Testis (tissue), 2 donors: ENCODE measurements at regions not wholly inside any gene's neighbourhood (a gene's known extent, or its start where the extent isn't known, plus 50 kb on each side); places are given as distances from the start of the nearest gene placed in this dataset.

Source experiments
- DNase-seq: peaks from one replicate; pipeline ENCODE4 v3.0.0-alpha.2; 2019
- H3K27ac ChIP-seq, 2 donors: fragments of 200-600 bp; sonication (generic); one replicate each; pipeline ENCODE4 v1.5.1; 2019
- H3K27me3 ChIP-seq: fragments of 200-600 bp; sonication (generic); one replicate; pipeline ENCODE4 v1.5.1; 2019
- H3K36me3 ChIP-seq: fragments of 200-600 bp; sonication (generic); one replicate; pipeline ENCODE4 v1.5.1; 2017; ENCODE audit warnings: low read depth; ENCODE audit errors: missing control alignments
- H3K4me1 ChIP-seq: fragments of 200-600 bp; sonication (generic); one replicate; pipeline ENCODE4 v1.5.1; 2019
- H3K4me3 ChIP-seq, 2 donors: fragments of 200-600 bp; sonication (generic); one replicate each; pipeline ENCODE4 v1.5.1; 2017 to 2019
- H3K9me3 ChIP-seq: fragments of 200-600 bp; sonication (generic); one replicate; pipeline ENCODE4 v1.5.1; 2017
- CTCF ChIP-seq, 3 experiments: fragments of 450-650 bp in 2 of 3; fragments of 200-600 bp in 1 of 3; sonication (generic) in 1 of 3; IDR thresholded peaks; one replicate each; pipeline ENCODE4 v1.5.1; 2016 to 2019; ENCODE audit warnings: antibody characterized with exemption in 3 of 3, mild to moderate bottlenecking in 2 of 3, moderate library complexity in 1 of 3
- POLR2A ChIP-seq: fragments of 450-650 bp; IDR thresholded peaks from one replicate; pipeline ENCODE4 v1.6.1; 2017; ENCODE audit warnings: antibody characterized with exemption, mild to moderate bottlenecking, moderate library complexity
- WGBS, 2 donors: methylation state at CpG; one replicate each; pipeline ENCODE4 v1.1.5; 2018; 5-methylcytosine and 5-hydroxymethylcytosine counted together
- intact Hi-C: fragments of 100-400 bp; cut with DNase I; formaldehyde crosslinking; loops from one replicate; pipeline ENCODE4 v1.15.1; 2023; ENCODE audit warnings: low total_unique reads

- no peak for DNase-seq
- Histone ChIP-seq H3K27me3 (no peaks in the 10 kb centered on the region), H3K36me3 (no peaks in the 10 kb centered on the region), H3K9me3 (no peaks in the 10 kb centered on the region), H3K4me3 (no peak overlapping the region), H3K4me1 (no peaks in the 10 kb centered on the region), H3K27ac (no peak overlapping the region)
- intact Hi-C loops = no loop called here
- TF ChIP-seq CTCF (IDR thresholded peaks at IDR 0.05) (no peak), POLR2A (no peak)
- 67% methylated on average over 1 of the region's 1 CpG for WGBS, 2 donors
These were observed 399.0 kb downstream of the HGF start for GRCh38 chr7:81370822-81371221.

GRCh38 chr7:81367326-81367931, 402.4 kb downstream of the HGF start:
- intact Hi-C loops = no loop called here
- no peak overlapping the region for H3K4me3 ChIP-seq
- no peak for TF ChIP-seq POLR2A
- TF ChIP-seq CTCF (IDR thresholded peaks at IDR 0.05) = no peak
- no peaks in the 10 kb centered on the region for H3K9me3 ChIP-seq
- DNase-seq = no peak
- H3K27ac ChIP-seq = no peak overlapping the region
- WGBS, 2 donors = 83 to 89% methylated on average over 3 of the region's 3 CpGs
- H3K27me3 ChIP-seq = no peaks in the 10 kb centered on the region
- H3K36me3 ChIP-seq = no peaks in the 10 kb centered on the region
- H3K4me1 ChIP-seq = no peaks in the 10 kb centered on the region

GRCh38 chr7:81366546-81366945, 403.3 kb downstream of the HGF start:
- intact Hi-C loops = no loop called here
- Histone ChIP-seq H3K27ac (no peak overlapping the region), H3K4me1 (no peaks in the 10 kb centered on the region), H3K9me3 (no peaks in the 10 kb centered on the region), H3K4me3 (no peak overlapping the region), H3K27me3 (no peaks in the 10 kb centered on the region), H3K36me3 (no peaks in the 10 kb centered on the region)
- no peak for DNase-seq
- TF ChIP-seq CTCF (IDR thresholded peaks at IDR 0.05) (no peak), POLR2A (no peak)

GRCh38 chr7:81361769-81362312, 408.0 kb downstream of the HGF start:
- no peak overlapping the region for H3K4me3 ChIP-seq
- no peak for TF ChIP-seq POLR2A
- TF ChIP-seq CTCF (IDR thresholded peaks at IDR 0.05) = no peak
- WGBS, 2 donors = 52 to 59% methylated on average over 2 of the region's 2 CpGs
- no peak overlapping the region for H3K27ac ChIP-seq
- intact Hi-C loops = no loop called here
- no peaks in the 10 kb centered on the region for H3K27me3 ChIP-seq
- no peaks in the 10 kb centered on the region for H3K36me3 ChIP-seq
- no peak for DNase-seq
- no peaks in the 10 kb centered on the region for H3K4me1 ChIP-seq
- H3K9me3 ChIP-seq = no peaks in the 10 kb centered on the region

GRCh38 chr7:81355911-81356310, 413.9 kb downstream of the HGF start:
- no peaks in the 10 kb centered on the region for H3K9me3 ChIP-seq
- H3K4me3 ChIP-seq = no peak overlapping the region
- DNase-seq = no peak
- intact Hi-C loops = no loop called here
- H3K27ac ChIP-seq = no peak overlapping the region
- TF ChIP-seq POLR2A (no peak), CTCF (IDR thresholded peaks at IDR 0.05) (no peak)
- H3K36me3 ChIP-seq = no peaks in the 10 kb centered on the region
- 67 to 81% methylated on average over 2 of the region's 2 CpGs for WGBS, 2 donors
- H3K27me3 ChIP-seq = no peaks in the 10 kb centered on the region
- no peaks in the 10 kb centered on the region for H3K4me1 ChIP-seq
